BE2C (cell line): ENCODE measurements at regions not wholly inside any gene's neighbourhood (a gene's known extent, or its start where the extent isn't known, plus 50 kb on each side); places are given as distances from the start of the nearest gene placed in this dataset.

Experiments
- DNase-seq: peaks from one replicate; pipeline ENCODE4 v3.0.0-alpha.2; 2020
- H3K27me3 ChIP-seq: fragments of 250-450 bp; sonication (Bioruptor Pico); 2 replicates; pipeline ENCODE4 v1.5.1; 2020; ENCODE audit warnings: mild to moderate bottlenecking
- H3K36me3 ChIP-seq: fragments of 250-450 bp; sonication (Bioruptor Pico); 2 replicates; pipeline ENCODE4 v1.5.1; 2020; ENCODE audit warnings: mild to moderate bottlenecking
- H3K4me1 ChIP-seq: fragments of 250-450 bp; sonication (Bioruptor Pico); 2 replicates; pipeline ENCODE4 v1.5.1; 2020
- H3K4me3 ChIP-seq: 2 replicates; pipeline ENCODE4 v1.5.1; 2011; ENCODE audit warnings: low read depth, low read length
- H3K9me3 ChIP-seq: fragments of 250-450 bp; sonication (Bioruptor Pico); 2 replicates; pipeline ENCODE4 v1.5.1; 2020
- CTCF ChIP-seq: IDR thresholded peaks from 2 replicates; pipeline ENCODE4 v1.5.1; 2012; ENCODE audit warnings: mild to moderate bottlenecking, low read depth, low read length

GRCh38 chr4:19239565-19239964, 1012.1 kb upstream of the SLIT2 start:
- no peak overlapping the region for H3K4me3 ChIP-seq
- H3K27me3 ChIP-seq, result no peaks in the 10 kb centered on the region
- no peaks in the 10 kb centered on the region for H3K9me3 ChIP-seq
- DNase-seq, result no peak
- no peaks in the 10 kb centered on the region for H3K36me3 ChIP-seq
- no peak for TF ChIP-seq CTCF
- no peaks in the 10 kb centered on the region for H3K4me1 ChIP-seq

GRCh38 chr4:19236473-19236872, 1015.2 kb upstream of the SLIT2 start:
- Histone ChIP-seq H3K9me3 (no peaks in the 10 kb centered on the region), H3K4me3 (no peak overlapping the region), H3K36me3 (no peaks in the 10 kb centered on the region), H3K27me3 (no peaks in the 10 kb centered on the region), H3K4me1 (no peaks in the 10 kb centered on the region)
- no peak for DNase-seq
- TF ChIP-seq CTCF, result no peak

- no peaks in the 10 kb centered on the region for H3K27me3 ChIP-seq
- no peaks in the 10 kb centered on the region for H3K36me3 ChIP-seq
- no peak overlapping the region for H3K4me3 ChIP-seq
- H3K4me1 ChIP-seq, result no peaks in the 10 kb centered on the region
- TF ChIP-seq CTCF, result no peak
- no peak for DNase-seq
- H3K9me3 ChIP-seq, result no peaks in the 10 kb centered on the region
These were observed 1020.7 kb upstream of the SLIT2 start for GRCh38 chr4:19230906-19231545.

DNA sequence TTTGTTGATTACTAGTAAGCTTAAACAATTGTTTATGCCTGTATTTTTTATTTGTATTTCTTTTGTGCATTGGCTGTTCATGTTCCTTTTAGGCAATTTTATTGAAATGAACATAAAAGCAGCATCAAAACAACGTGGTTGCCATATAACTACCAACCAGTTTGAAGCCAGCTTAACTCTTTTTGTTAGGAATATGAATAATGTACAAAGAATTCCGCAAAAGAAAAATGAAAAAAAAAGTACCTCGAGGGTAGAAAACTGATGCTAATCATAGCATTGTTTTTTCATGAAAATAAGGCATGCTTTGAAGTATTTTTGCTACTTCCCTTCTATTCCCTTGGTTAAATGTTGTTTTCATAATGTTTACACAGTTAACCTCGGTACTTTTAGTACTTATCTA, 1024.0 kb upstream of the SLIT2 start:
- Histone ChIP-seq H3K27me3 (no peaks in the 10 kb centered on the region), H3K4me3 (no peak overlapping the region), H3K4me1 (no peaks in the 10 kb centered on the region), H3K9me3 (no peaks in the 10 kb centered on the region), H3K36me3 (no peaks in the 10 kb centered on the region)
- no peak for TF ChIP-seq CTCF
- DNase-seq, result no peak

GRCh38 chr4:19224820-19225219, 1026.9 kb upstream of the SLIT2 start:
- TF ChIP-seq CTCF, result no peak
- H3K36me3 ChIP-seq, result no peaks in the 10 kb centered on the region
- H3K4me1 ChIP-seq, result no peaks in the 10 kb centered on the region
- DNase-seq, result no peak
- no peak overlapping the region for H3K4me3 ChIP-seq
- H3K27me3 ChIP-seq, result no peaks in the 10 kb centered on the region
- no peaks in the 10 kb centered on the region for H3K9me3 ChIP-seq

DNA sequence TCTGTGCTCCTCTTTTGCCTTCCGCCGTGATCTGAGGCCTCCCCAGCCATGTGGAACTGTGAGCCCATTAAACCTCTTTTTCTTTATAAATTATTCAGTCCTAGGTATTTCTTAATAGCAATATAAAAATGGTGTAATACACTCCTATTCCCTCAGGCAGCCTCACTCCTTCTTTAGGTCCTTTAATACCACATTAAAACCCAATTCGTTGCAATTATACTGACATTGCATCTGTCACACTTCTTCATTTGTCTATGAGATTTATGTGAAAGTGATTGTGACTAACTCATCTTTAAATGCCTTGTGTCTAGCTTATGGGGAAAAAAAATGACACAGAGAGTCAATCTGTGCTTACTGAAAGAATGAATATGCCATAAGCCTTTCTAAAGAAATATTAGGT, 1035.2 kb upstream of the SLIT2 start:
- no peak for DNase-seq
- H3K9me3 ChIP-seq, result no peaks in the 10 kb centered on the region

More for the DNA sequence above, 1035.2 kb upstream of the SLIT2 start:
- Histone ChIP-seq H3K36me3 (no peaks in the 10 kb centered on the region), H3K4me1 (no peaks in the 10 kb centered on the region), H3K4me3 (no peak overlapping the region), H3K27me3 (no peaks in the 10 kb centered on the region)
- TF ChIP-seq CTCF, result no peak
